Body of pancreas (tissue), 4 donors: ENCODE measurements at regions not wholly inside any gene's neighbourhood (a gene's known extent, or its start where the extent isn't known, plus 50 kb on each side); places are given as distances from the start of the nearest gene placed in this dataset.
A peak's percentile ranks its signal among the peaks of the same experiment; 100 is the strongest.

ENCODE experiments used
- ATAC-seq: fragments of 150-250 bp; one replicate; pipeline ENCODE4 v1.9.1; 2016
- DNase-seq, 4 donors: peaks; one replicate each; pipeline ENCODE4 v3.0.0-alpha.2; 2019
- H3K27ac ChIP-seq, 4 donors: fragments of 200-600 bp; sonication (generic); 1 replicate in 3 of 4; 2 replicates in 1 of 4; pipeline versions ENCODE4 v1.5.1 to v1.6.1; 2016 to 2019; ENCODE audit warnings: mild to moderate bottlenecking in 1 of 4, mixed read lengths in 1 of 4, moderate library complexity in 1 of 4
- H3K27me3 ChIP-seq, 2 donors: fragments of 200-600 bp; sonication (generic); one replicate each; pipeline ENCODE4 v1.6.0; 2016; ENCODE audit warnings: mild to moderate bottlenecking in 1 of 2
- H3K36me3 ChIP-seq, 2 donors: fragments of 200-600 bp; sonication (generic); replicated peaks in 1 of 2; 2 replicates each; pipeline ENCODE4 v1.5.1; 2016; ENCODE audit warnings: low read depth in 2 of 2; ENCODE audit not compliant: insufficient read depth in 1 of 2
- H3K4me1 ChIP-seq: fragments of 200-600 bp; sonication (generic); one replicate; pipeline ENCODE4 v1.6.0; 2016
- H3K4me3 ChIP-seq, 2 donors: fragments of 200-600 bp; sonication (generic); 1 replicate in 1 of 2; 2 replicates in 1 of 2; pipeline ENCODE4 v1.5.1; 2016 to 2019
- H3K9me3 ChIP-seq, 3 donors: fragments of 200-600 bp; sonication (generic); 1 replicate in 2 of 3; 2 replicates in 1 of 3; pipeline ENCODE4 v1.5.1; 2016
- POLR2A ChIP-seq, 3 donors: fragments of 450-650 bp; IDR thresholded peaks; one replicate each; pipeline ENCODE4 v1.6.1; 2016; ENCODE audit warnings: antibody characterized with exemption in 3 of 3, mild to moderate bottlenecking in 2 of 3
- WGBS, 2 donors: methylation state at CpG; one replicate each; pipeline ENCODE4 v1.1.5; 2017; 5-methylcytosine and 5-hydroxymethylcytosine counted together
- intact Hi-C: fragments of 100-400 bp; cut with DNase I; formaldehyde crosslinking; loops from one replicate; pipeline ENCODE4 v1.15.1; 2023
- TF ChIP-seq, protein P1 (sequence below), 7 experiments: fragments of 450-650 bp in 4 of 7; fragments of 200-600 bp in 3 of 7; sonication (generic) in 3 of 7; IDR thresholded peaks; one replicate each; pipeline ENCODE4 v1.5.1; 2016 to 2019; ENCODE audit warnings: antibody characterized with exemption in 7 of 7

GRCh38 chr4:123922847-123923246 is 526.3 kb downstream of the SPRY1 start:
- H3K9me3 ChIP-seq = no peaks in the 10 kb centered on the region
- DNase-seq (no peak), ATAC-seq (no peak)
- no peaks in the 10 kb centered on the region for H3K27me3 ChIP-seq
- H3K36me3 ChIP-seq = no peaks in the 10 kb centered on the region
- H3K4me3 ChIP-seq = no peak overlapping the region
- no peak overlapping the region for H3K27ac ChIP-seq
- intact Hi-C loops = no loop called here
- H3K4me1 ChIP-seq = no peaks in the 10 kb centered on the region
- TF ChIP-seq, protein P1, sequence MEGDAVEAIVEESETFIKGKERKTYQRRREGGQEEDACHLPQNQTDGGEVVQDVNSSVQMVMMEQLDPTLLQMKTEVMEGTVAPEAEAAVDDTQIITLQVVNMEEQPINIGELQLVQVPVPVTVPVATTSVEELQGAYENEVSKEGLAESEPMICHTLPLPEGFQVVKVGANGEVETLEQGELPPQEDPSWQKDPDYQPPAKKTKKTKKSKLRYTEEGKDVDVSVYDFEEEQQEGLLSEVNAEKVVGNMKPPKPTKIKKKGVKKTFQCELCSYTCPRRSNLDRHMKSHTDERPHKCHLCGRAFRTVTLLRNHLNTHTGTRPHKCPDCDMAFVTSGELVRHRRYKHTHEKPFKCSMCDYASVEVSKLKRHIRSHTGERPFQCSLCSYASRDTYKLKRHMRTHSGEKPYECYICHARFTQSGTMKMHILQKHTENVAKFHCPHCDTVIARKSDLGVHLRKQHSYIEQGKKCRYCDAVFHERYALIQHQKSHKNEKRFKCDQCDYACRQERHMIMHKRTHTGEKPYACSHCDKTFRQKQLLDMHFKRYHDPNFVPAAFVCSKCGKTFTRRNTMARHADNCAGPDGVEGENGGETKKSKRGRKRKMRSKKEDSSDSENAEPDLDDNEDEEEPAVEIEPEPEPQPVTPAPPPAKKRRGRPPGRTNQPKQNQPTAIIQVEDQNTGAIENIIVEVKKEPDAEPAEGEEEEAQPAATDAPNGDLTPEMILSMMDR (IDR thresholded peaks at IDR 0.05) = no peak
- TF ChIP-seq POLR2A (IDR thresholded peaks at IDR 0.05) = no peak

GRCh38 chr4:123924536-123924935 is 527.9 kb downstream of the SPRY1 start:
- no peak overlapping the region for H3K4me3 ChIP-seq
- TF ChIP-seq, protein P1 (IDR thresholded peaks at IDR 0.05) = no peak
- no peak for TF ChIP-seq POLR2A (IDR thresholded peaks at IDR 0.05)
- DNase-seq (no peak), ATAC-seq (no peak)
- no peaks in the 10 kb centered on the region for H3K27me3 ChIP-seq
- H3K9me3 ChIP-seq = no peaks in the 10 kb centered on the region
- WGBS, 2 donors = 78 to 97% methylated on average over 3 of the region's 3 CpGs
- H3K27ac ChIP-seq = no peak overlapping the region
- H3K4me1 ChIP-seq = no peaks in the 10 kb centered on the region
- intact Hi-C loops = no loop called here
- H3K36me3 ChIP-seq = no peaks in the 10 kb centered on the region

GRCh38 chr4:123929565-123929964 is 533.0 kb downstream of the SPRY1 start:
- DNase-seq (no peak), ATAC-seq (no peak)
- Histone ChIP-seq H3K4me1 (no peaks in the 10 kb centered on the region), H3K4me3 (no peak overlapping the region), H3K27me3 (no peaks in the 10 kb centered on the region), H3K27ac (no peak overlapping the region), H3K9me3 (no peaks in the 10 kb centered on the region), H3K36me3 (no peaks in the 10 kb centered on the region)
- TF ChIP-seq, protein P1 (IDR thresholded peaks at IDR 0.05) = no peak
- TF ChIP-seq POLR2A (IDR thresholded peaks at IDR 0.05) = no peak
- intact Hi-C loops = no loop called here
- 71 to 79% methylated on average over 1 of the region's 1 CpG for WGBS, 2 donors

DNA sequence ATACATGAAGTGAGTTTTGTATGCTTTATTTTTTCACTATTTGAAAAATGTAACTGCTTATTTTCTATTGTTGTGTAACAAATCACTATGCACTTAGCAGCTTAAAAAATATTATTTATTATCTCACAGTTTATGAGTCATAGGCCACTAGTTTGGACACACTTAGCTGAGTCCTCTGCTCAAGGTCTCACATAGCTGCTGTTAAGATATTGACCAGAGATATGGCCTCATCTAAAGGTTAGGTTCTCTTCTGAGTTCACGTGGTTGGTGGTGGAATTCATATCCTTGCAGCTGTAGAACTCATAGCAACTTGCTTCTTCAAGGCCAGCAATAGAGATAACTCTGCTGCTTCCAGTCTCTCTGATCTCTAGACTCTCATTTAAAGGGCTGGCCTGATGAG is 534.4 kb downstream of the SPRY1 start:
- Histone ChIP-seq H3K27me3 (no peaks in the 10 kb centered on the region), H3K27ac (no peak overlapping the region), H3K4me1 (no peaks in the 10 kb centered on the region), H3K36me3 (no peaks in the 10 kb centered on the region), H3K4me3 (no peak overlapping the region), H3K9me3 (no peaks in the 10 kb centered on the region)
- 48 to 75% methylated on average over 1 of the region's 1 CpG for WGBS, 2 donors
- TF ChIP-seq, protein P1 (IDR thresholded peaks at IDR 0.05) = no peak
- TF ChIP-seq POLR2A (IDR thresholded peaks at IDR 0.05) = no peak
- intact Hi-C loops = no loop called here
- ATAC-seq (peak; percentile 40), DNase-seq (no peak)

- Histone ChIP-seq H3K27me3 (no peaks in the 10 kb centered on the region), H3K9me3 (no peaks in the 10 kb centered on the region), H3K36me3 (no peaks in the 10 kb centered on the region), H3K4me1 (no peaks in the 10 kb centered on the region), H3K27ac (no peak overlapping the region), H3K4me3 (no peak overlapping the region)
- DNase-seq = no peak
- intact Hi-C loops = no loop called here
- 69 to 72% methylated on average over 2 of the region's 2 CpGs for WGBS, 2 donors
- ATAC-seq = no peak
- no peak for TF ChIP-seq POLR2A (IDR thresholded peaks at IDR 0.05)
- TF ChIP-seq, protein P1 (IDR thresholded peaks at IDR 0.05) = no peak
These were observed 537.5 kb downstream of the SPRY1 start for GRCh38 chr4:123934096-123934495.
